NOMO-1 (cell line): ENCODE measurements at regions not wholly inside any gene's neighbourhood (a gene's known extent, or its start where the extent isn't known, plus 50 kb on each side); places are given as distances from the start of the nearest gene placed in this dataset.
A peak's percentile ranks its signal among the peaks of the same experiment; 100 is the strongest.

Source experiments
- DNase-seq, 2 experiments: peaks; one replicate each; lab custom pipeline; 2025; ENCODE audit not compliant: unreplicated experiment in 2 of 2; lab: John Stamatoyannopoulos, UW

- DNase-seq: no peak
Measured at GRCh38 chr13:78428646-78429045, 174.7 kb downstream of the POU4F1 start.

- DNase-seq: no peak
Measured at GRCh38 chr13:78426183-78426582, 177.2 kb downstream of the POU4F1 start.

- DNase-seq: no peak
Measured at GRCh38 chr13:78420814-78421213, 182.5 kb downstream of the POU4F1 start.

GRCh38 chr13:78413887-78414553, 189.3 kb downstream of the POU4F1 start:
- no peak for DNase-seq

- no peak for DNase-seq
Measured at GRCh38 chr13:78410847-78411246, 192.5 kb downstream of the POU4F1 start.

GRCh38 chr13:78410164-78410563, 193.2 kb downstream of the POU4F1 start:
- no peak for DNase-seq

- no peak for DNase-seq
Measured at GRCh38 chr13:78409172-78409571, 194.2 kb downstream of the POU4F1 start.

- DNase-seq: no peak
Measured at GRCh38 chr13:78404846-78405360, 198.4 kb downstream of the POU4F1 start.

- peak; percentile 20 to 31 for DNase-seq
Measured at GRCh38 chr13:78402708-78403400, 200.5 kb downstream of the POU4F1 start.

- DNase-seq: no peak
Measured at GRCh38 chr13:78401873-78402707, 201.3 kb downstream of the POU4F1 start.

GRCh38 chr13:78398743-78399410, 204.5 kb downstream of the POU4F1 start:
- DNase-seq: peak in 1 of 2 experiments; percentile 44

GRCh38 chr13:78393286-78394142, 209.8 kb downstream of the POU4F1 start:
- DNase-seq: no peak

- DNase-seq: no peak
Measured at GRCh38 chr13:78383899-78384298, 219.5 kb downstream of the POU4F1 start.

GRCh38 chr13:78383071-78383484, 220.3 kb downstream of the POU4F1 start:
- DNase-seq: no peak

GRCh38 chr13:78382491-78382890, 220.9 kb downstream of the POU4F1 start:
- DNase-seq: no peak

- no peak for DNase-seq
Measured at GRCh38 chr13:78376822-78377221, 226.5 kb downstream of the POU4F1 start.

- no peak for DNase-seq
Measured at GRCh38 chr13:78376033-78376432, 227.3 kb downstream of the POU4F1 start.

GRCh38 chr13:78372581-78372980, 230.8 kb downstream of the POU4F1 start:
- no peak for DNase-seq

- DNase-seq: no peak
Measured at GRCh38 chr13:78370231-78370630, 233.1 kb downstream of the POU4F1 start.

- DNase-seq: no peak
Measured at GRCh38 chr13:78364711-78365110, 238.6 kb downstream of the POU4F1 start.
